ENCODE measurements at regions not wholly inside any gene's neighbourhood (a gene's known extent, or its start where the extent isn't known, plus 50 kb on each side); places are given as distances from the start of the nearest gene placed in this dataset.
A peak's percentile ranks its signal among the peaks of the same experiment; 100 is the strongest.

GRCh38 chr10:123588386-123588914, 77.7 kb upstream of the GPR26 start:
- H3K4me1 Mint-ChIP-seq, result peaks cover 28 to 29% of the 10 kb centered on the region in 2 experiments
- H3K4ac ChIP-seq (ENCODE audit: low read depth, low read length), result no peak overlapping the region
- H3K18ac ChIP-seq (ENCODE audit: insufficient read length, low read depth, low read length), result no peak overlapping the region
- no peak overlapping the region for H3K4me3 Mint-ChIP-seq
- H3K79me1 ChIP-seq (ENCODE audit: insufficient read depth, low read depth, low read length, poor library complexity, severe bottlenecking), result no peaks in the 10 kb centered on the region
- no peak overlapping the region for H2BK5ac ChIP-seq (ENCODE audit: insufficient read length, low read length)
- H3K9me3 ChIP-seq (ENCODE audit: control insufficient read depth, low read depth, low read length), result no peaks in the 10 kb centered on the region
- no peaks in the 10 kb centered on the region for H3K27me3 ChIP-seq (ENCODE audit: insufficient read depth, low read length)
- H3K14ac ChIP-seq (ENCODE audit: insufficient read depth, low read length), result no peak overlapping the region
- no peaks in the 10 kb centered on the region; a peak in 2 of 7 replicates for H3K36me3 Mint-ChIP-seq (ENCODE audit: insufficient read depth in 1 of 3, low read depth in 3 of 3)
- H3K23ac ChIP-seq (ENCODE audit: insufficient read length, low read depth, low read length), result no peak overlapping the region
- H3K27me3 Mint-ChIP-seq (ENCODE audit: low read depth), result peaks cover 4% of the 10 kb centered on the region
- no peak overlapping the region for H3K27ac ChIP-seq (ENCODE audit: insufficient read length, low read depth, low read length)
- TF ChIP-seq, protein P1, sequence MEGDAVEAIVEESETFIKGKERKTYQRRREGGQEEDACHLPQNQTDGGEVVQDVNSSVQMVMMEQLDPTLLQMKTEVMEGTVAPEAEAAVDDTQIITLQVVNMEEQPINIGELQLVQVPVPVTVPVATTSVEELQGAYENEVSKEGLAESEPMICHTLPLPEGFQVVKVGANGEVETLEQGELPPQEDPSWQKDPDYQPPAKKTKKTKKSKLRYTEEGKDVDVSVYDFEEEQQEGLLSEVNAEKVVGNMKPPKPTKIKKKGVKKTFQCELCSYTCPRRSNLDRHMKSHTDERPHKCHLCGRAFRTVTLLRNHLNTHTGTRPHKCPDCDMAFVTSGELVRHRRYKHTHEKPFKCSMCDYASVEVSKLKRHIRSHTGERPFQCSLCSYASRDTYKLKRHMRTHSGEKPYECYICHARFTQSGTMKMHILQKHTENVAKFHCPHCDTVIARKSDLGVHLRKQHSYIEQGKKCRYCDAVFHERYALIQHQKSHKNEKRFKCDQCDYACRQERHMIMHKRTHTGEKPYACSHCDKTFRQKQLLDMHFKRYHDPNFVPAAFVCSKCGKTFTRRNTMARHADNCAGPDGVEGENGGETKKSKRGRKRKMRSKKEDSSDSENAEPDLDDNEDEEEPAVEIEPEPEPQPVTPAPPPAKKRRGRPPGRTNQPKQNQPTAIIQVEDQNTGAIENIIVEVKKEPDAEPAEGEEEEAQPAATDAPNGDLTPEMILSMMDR (conservative IDR thresholded peaks at IDR 0.05), result no peak
- peak; percentile 24 for DNase-seq
- WGBS (ENCODE audit: extremely low coverage, insufficient read length, low lambda C conversion rate), result no CpG with 5 or more reads among the region's 7 CpGs
- H2BK20ac ChIP-seq (ENCODE audit: low read depth, low read length, poor library complexity, severe bottlenecking), result no peak overlapping the region
- H3K23me2 ChIP-seq (ENCODE audit: insufficient read length, low read depth, low read length, poor library complexity, severe bottlenecking), result no peaks in the 10 kb centered on the region
- no peak overlapping the region for H3K9ac ChIP-seq (ENCODE audit: extremely low read depth, insufficient read length, low read length)
- H2BK12ac ChIP-seq (ENCODE audit: insufficient read length, low read depth, low read length), result no peak overlapping the region
- no peaks in the 10 kb centered on the region for H4K20me1 ChIP-seq (ENCODE audit: control insufficient read depth, insufficient read depth, insufficient read length)
- no peak overlapping the region for H3T11ph ChIP-seq (ENCODE audit: low read length)
- no peak overlapping the region for H2AFZ ChIP-seq (ENCODE audit: low read length)
- H3K9me3 Mint-ChIP-seq, result peaks cover 0 to 5% of the 10 kb centered on the region in 2 experiments; a peak in 1 of 5 replicates
- no peak overlapping the region for H4K8ac ChIP-seq (replicated peaks; ENCODE audit: insufficient read length, low read depth, low read length)
- no peak overlapping the region for H3K56ac ChIP-seq (ENCODE audit: insufficient read length, low read depth, low read length)
- H4K91ac ChIP-seq (ENCODE audit: insufficient read length, low read depth, low read length), result no peak overlapping the region
- H4K5ac ChIP-seq (ENCODE audit: insufficient read length, low read depth, low read length), result no peak overlapping the region
- no peak overlapping the region for H3K27ac Mint-ChIP-seq
- H3K79me2 ChIP-seq (ENCODE audit: insufficient read depth, low read length), result no peaks in the 10 kb centered on the region
- H2BK15ac ChIP-seq (ENCODE audit: low read depth, low read length), result no peak overlapping the region
- no peak overlapping the region for H3K4me2 ChIP-seq (ENCODE audit: insufficient read depth, insufficient read length, low read length)
- H3K4me1 ChIP-seq (ENCODE audit: insufficient read depth, low read length), result no peaks in the 10 kb centered on the region; the same call in 1 of the 2 replicates
- H2BK120ac ChIP-seq (ENCODE audit: low read depth, low read length, poor library complexity, severe bottlenecking), result no peak overlapping the region
- no peak overlapping the region for H2AK5ac ChIP-seq (ENCODE audit: insufficient read length, low read length)

All from H9 (cell line).